Smooth muscle cell (in vitro differentiated cells): ENCODE measurements at regions not wholly inside any gene's neighbourhood (a gene's known extent, or its start where the extent isn't known, plus 50 kb on each side); places are given as distances from the start of the nearest gene placed in this dataset.

Source experiments
- DNase-seq: peaks from one replicate; lab custom pipeline; 2025; ENCODE audit not compliant: unreplicated experiment; lab: John Stamatoyannopoulos, UW
- H2AFZ ChIP-seq: fragments of 200-600 bp; sonication (generic); 2 replicates; pipeline ENCODE4 v1.6.0; 2016; ENCODE audit warnings: antibody characterized with exemption, low read depth, mild to moderate bottlenecking
- H3F3A ChIP-seq: fragments of 200-600 bp; sonication (generic); 2 replicates; pipeline ENCODE4 v1.6.0; 2017; ENCODE audit warnings: antibody characterized with exemption, low read depth
- H3K27ac ChIP-seq: fragments of 200-600 bp; sonication (generic); 2 replicates; pipeline ENCODE4 v1.5.1; 2016; ENCODE audit warnings: low read depth, mild to moderate bottlenecking
- H3K27me3 ChIP-seq: fragments of 200-600 bp; sonication (generic); 2 replicates; pipeline ENCODE4 v1.6.1; 2016; ENCODE audit warnings: low read depth, mild to moderate bottlenecking
- H3K36me3 ChIP-seq: fragments of 200-600 bp; sonication (generic); 2 replicates; pipeline ENCODE4 v1.5.1; 2016; ENCODE audit warnings: low read depth
- H3K4me1 ChIP-seq: fragments of 200-600 bp; sonication (generic); 2 replicates; pipeline ENCODE4 v1.5.1; 2016; ENCODE audit warnings: low read depth
- H3K4me2 ChIP-seq: fragments of 200-600 bp; sonication (generic); 2 replicates; pipeline ENCODE4 v1.6.0; 2016; ENCODE audit warnings: mild to moderate bottlenecking
- H3K4me3 ChIP-seq: fragments of 200-600 bp; sonication (generic); 2 replicates; pipeline ENCODE4 v1.5.1; 2016; ENCODE audit warnings: mild to moderate bottlenecking
- H3K79me2 ChIP-seq: fragments of 200-600 bp; sonication (generic); 2 replicates; pipeline ENCODE4 v1.6.0; 2016; ENCODE audit warnings: low read depth, mild to moderate bottlenecking
- H3K9ac ChIP-seq: fragments of 200-600 bp; sonication (generic); 2 replicates; pipeline ENCODE4 v1.6.0; 2016; ENCODE audit warnings: low read depth
- H3K9me3 ChIP-seq: fragments of 200-600 bp; sonication (generic); replicated peaks from 2 replicates; pipeline ENCODE4 v1.5.1; 2016; ENCODE audit warnings: low read depth
- H4K20me1 ChIP-seq: fragments of 200-600 bp; sonication (generic); 2 replicates; pipeline ENCODE4 v1.6.0; 2016; ENCODE audit warnings: low read depth
- CTCF ChIP-seq: fragments of 200-600 bp; sonication (generic); IDR thresholded peaks from 2 replicates; pipeline ENCODE4 v1.5.1; 2017; ENCODE audit warnings: borderline replicate concordance, mild to moderate bottlenecking, antibody characterized with exemption; ENCODE audit not compliant: insufficient read depth, poor library complexity, severe bottlenecking
- WGBS: methylation state at CpG from one replicate; pipeline ENCODE4 v1.1.7; 2016; ENCODE audit warnings: low lambda C conversion rate; 5-methylcytosine and 5-hydroxymethylcytosine counted together

GRCh38 chr11:130721736-130722135, 194.5 kb downstream of the SNX19 start:
- no peaks in the 10 kb centered on the region for H3K36me3 ChIP-seq
- H3K79me2 ChIP-seq: no peaks in the 10 kb centered on the region
- no peak for TF ChIP-seq CTCF
- no peak overlapping the region for H3K4me2 ChIP-seq
- WGBS: 82% methylated on average over 6 of the region's 6 CpGs
- H3K9me3 ChIP-seq: no peaks in the 10 kb centered on the region
- H4K20me1 ChIP-seq: no peaks in the 10 kb centered on the region
- H3K27ac ChIP-seq: no peak overlapping the region
- H3K4me3 ChIP-seq: no peak overlapping the region
- H3K27me3 ChIP-seq: no peaks in the 10 kb centered on the region
- no peak for DNase-seq
- H3K9ac ChIP-seq: no peak overlapping the region
- H2AFZ ChIP-seq: no peak overlapping the region
- no peaks in the 10 kb centered on the region for H3K4me1 ChIP-seq
- H3F3A ChIP-seq: no peaks in the 10 kb centered on the region

GRCh38 chr11:130722401-130722800, 193.9 kb downstream of the SNX19 start:
- no peak overlapping the region for H3K9ac ChIP-seq
- no peaks in the 10 kb centered on the region for H3K4me1 ChIP-seq
- 97% methylated on average over 4 of the region's 4 CpGs for WGBS
- H3K9me3 ChIP-seq: no peaks in the 10 kb centered on the region
- H3K4me3 ChIP-seq: no peak overlapping the region
- no peak overlapping the region for H3K4me2 ChIP-seq
- no peaks in the 10 kb centered on the region for H4K20me1 ChIP-seq
- H3F3A ChIP-seq: no peaks in the 10 kb centered on the region
- H3K79me2 ChIP-seq: no peaks in the 10 kb centered on the region
- no peaks in the 10 kb centered on the region for H3K36me3 ChIP-seq
- H3K27ac ChIP-seq: no peak overlapping the region
- no peak overlapping the region for H2AFZ ChIP-seq
- no peak for DNase-seq
- H3K27me3 ChIP-seq: no peaks in the 10 kb centered on the region
- TF ChIP-seq CTCF: no peak

GRCh38 chr11:130725421-130726233, 190.7 kb downstream of the SNX19 start:
- no peak overlapping the region for H2AFZ ChIP-seq
- peaks cover 3% of the 10 kb centered on the region for H3K9me3 ChIP-seq
- H3K36me3 ChIP-seq: no peaks in the 10 kb centered on the region
- H3K27ac ChIP-seq: no peak overlapping the region
- H3K4me1 ChIP-seq: no peaks in the 10 kb centered on the region
- no peak for TF ChIP-seq CTCF
- H3K79me2 ChIP-seq: no peaks in the 10 kb centered on the region
- H3F3A ChIP-seq: no peaks in the 10 kb centered on the region
- no peak for DNase-seq
- H4K20me1 ChIP-seq: no peaks in the 10 kb centered on the region
- no peak overlapping the region for H3K9ac ChIP-seq
- H3K27me3 ChIP-seq: no peaks in the 10 kb centered on the region
- H3K4me2 ChIP-seq: no peak overlapping the region
- no peak overlapping the region for H3K4me3 ChIP-seq
- WGBS: 74% methylated on average over 5 of the region's 5 CpGs
